Thyroid gland (tissue), 4 donors: ENCODE measurements at regions not wholly inside any gene's neighbourhood (a gene's known extent, or its start where the extent isn't known, plus 50 kb on each side); places are given as distances from the start of the nearest gene placed in this dataset.

Source experiments
- CTCF ChIP-seq, 6 experiments: fragments of 200-600 bp in 3 of 6; fragments of 450-650 bp in 3 of 6; sonication (generic) in 3 of 6; IDR thresholded peaks; one replicate each; pipeline ENCODE4 v1.5.1; 2016 to 2019; ENCODE audit warnings: antibody characterized with exemption in 6 of 6, mild to moderate bottlenecking in 2 of 6, inconsistent platforms in 1 of 6, moderate library complexity in 1 of 6
- POLR2A ChIP-seq, 2 donors: fragments of 450-650 bp; IDR thresholded peaks; one replicate each; pipeline ENCODE4 v1.6.1; 2017; ENCODE audit warnings: antibody characterized with exemption in 2 of 2, mild to moderate bottlenecking in 2 of 2, moderate library complexity in 1 of 2

- TF ChIP-seq CTCF (IDR thresholded peaks at IDR 0.05) (no peak), POLR2A (IDR thresholded peaks at IDR 0.05) (peak in 1 of 2 donors; percentile 33)
Observed at GRCh38 chr12:97048421-97049035, 141.5 kb downstream of the NEDD1 start.
